Muscle of leg (tissue), 3 donors: ENCODE measurements at regions not wholly inside any gene's neighbourhood (a gene's known extent, or its start where the extent isn't known, plus 50 kb on each side); places are given as distances from the start of the nearest gene placed in this dataset.

Experiments
- DNase-seq: peaks from one replicate; pipeline ENCODE4 v3.0.0; 2013
- H3K27ac ChIP-seq: one replicate; pipeline ENCODE4 v1.5.1; 2013; ENCODE audit warnings: mild to moderate bottlenecking, low read length, control low read depth
- H3K27me3 ChIP-seq: one replicate; pipeline ENCODE4 v1.6.1; 2013; ENCODE audit warnings: low read length; ENCODE audit not compliant: control insufficient read depth, insufficient read depth
- H3K36me3 ChIP-seq: one replicate; pipeline ENCODE4 v1.6.1; 2013; ENCODE audit warnings: low read length; ENCODE audit not compliant: control insufficient read depth, insufficient read depth
- H3K4me1 ChIP-seq: one replicate; pipeline ENCODE4 v1.6.1; 2013; ENCODE audit warnings: low read length; ENCODE audit not compliant: control insufficient read depth, insufficient read depth
- H3K4me3 ChIP-seq: one replicate; pipeline ENCODE4 v1.5.1; 2013; ENCODE audit warnings: low read length, control low read depth
- H3K9me3 ChIP-seq: replicated peaks from 2 replicates; pipeline ENCODE4 v1.6.1; 2013; ENCODE audit warnings: low read depth, low read length; ENCODE audit not compliant: control insufficient read depth
- WGBS: methylation state at CpG from one replicate; pipeline ENCODE4 v1.1.5; 2013; ENCODE audit warnings: missing lambda C conversion rate; ENCODE audit not compliant: insufficient coverage; 5-methylcytosine and 5-hydroxymethylcytosine counted together

GRCh38 chr5:86112249-86112648 is 505.5 kb upstream of the COX7C start:
- Histone ChIP-seq H3K36me3 (no peaks in the 10 kb centered on the region), H3K27ac (no peak overlapping the region), H3K4me3 (no peak overlapping the region), H3K9me3 (peaks cover 2% of the 10 kb centered on the region), H3K4me1 (no peaks in the 10 kb centered on the region), H3K27me3 (no peaks in the 10 kb centered on the region)
- no peak for DNase-seq

- Histone ChIP-seq H3K36me3 (no peaks in the 10 kb centered on the region), H3K4me3 (no peak overlapping the region), H3K9me3 (no peaks in the 10 kb centered on the region), H3K27ac (no peak overlapping the region), H3K4me1 (no peaks in the 10 kb centered on the region), H3K27me3 (no peaks in the 10 kb centered on the region)
- WGBS = no CpG with 5 or more reads among the region's 1 CpG
- no peak for DNase-seq
Measured at GRCh38 chr5:86115164-86115563, 502.6 kb upstream of the COX7C start.

GRCh38 chr5:86118542-86118941 is 499.2 kb upstream of the COX7C start:
- WGBS = no CpG with 5 or more reads among the region's 1 CpG
- Histone ChIP-seq H3K9me3 (no peaks in the 10 kb centered on the region), H3K4me3 (no peak overlapping the region), H3K36me3 (no peaks in the 10 kb centered on the region), H3K4me1 (no peaks in the 10 kb centered on the region), H3K27ac (no peak overlapping the region), H3K27me3 (no peaks in the 10 kb centered on the region)
- DNase-seq = no peak

GRCh38 chr5:86124333-86124732 is 493.4 kb upstream of the COX7C start:
- Histone ChIP-seq H3K4me3 (no peak overlapping the region), H3K36me3 (no peaks in the 10 kb centered on the region), H3K27me3 (no peaks in the 10 kb centered on the region), H3K9me3 (no peaks in the 10 kb centered on the region), H3K27ac (no peak overlapping the region), H3K4me1 (no peaks in the 10 kb centered on the region)
- no peak for DNase-seq
- 83% methylated on average over 1 of the region's 3 CpGs for WGBS

GRCh38 chr5:86125731-86126601 is 491.8 kb upstream of the COX7C start:
- Histone ChIP-seq H3K4me1 (no peaks in the 10 kb centered on the region), H3K27me3 (no peaks in the 10 kb centered on the region), H3K36me3 (no peaks in the 10 kb centered on the region), H3K4me3 (no peak overlapping the region), H3K9me3 (no peaks in the 10 kb centered on the region), H3K27ac (no peak overlapping the region)
- DNase-seq = no peak
- WGBS = no CpG with 5 or more reads among the region's 2 CpGs

- H3K9me3 ChIP-seq = no peaks in the 10 kb centered on the region
- H3K36me3 ChIP-seq = no peaks in the 10 kb centered on the region
- no CpG with 5 or more reads among the region's 1 CpG for WGBS
- DNase-seq = no peak
- no peak overlapping the region for H3K27ac ChIP-seq
- H3K4me3 ChIP-seq = no peak overlapping the region
- H3K4me1 ChIP-seq = no peaks in the 10 kb centered on the region
- no peaks in the 10 kb centered on the region for H3K27me3 ChIP-seq
Measured at GRCh38 chr5:86127696-86128095, 490.0 kb upstream of the COX7C start.

GRCh38 chr5:86129009-86129408 is 488.7 kb upstream of the COX7C start:
- no peaks in the 10 kb centered on the region for H3K9me3 ChIP-seq

GRCh38 chr5:86137297-86137696 is 480.4 kb upstream of the COX7C start:
- no peaks in the 10 kb centered on the region for H3K9me3 ChIP-seq
- no peak for DNase-seq
- 100% methylated on average over 1 of the region's 2 CpGs for WGBS
- no peaks in the 10 kb centered on the region for H3K4me1 ChIP-seq
- no peaks in the 10 kb centered on the region for H3K36me3 ChIP-seq
- H3K27me3 ChIP-seq = no peaks in the 10 kb centered on the region
- H3K27ac ChIP-seq = no peak overlapping the region
- no peak overlapping the region for H3K4me3 ChIP-seq

More at GRCh38 chr5:86129009-86129408, 488.7 kb upstream of the COX7C start:
- Histone ChIP-seq H3K36me3 (no peaks in the 10 kb centered on the region), H3K4me3 (no peak overlapping the region), H3K4me1 (no peaks in the 10 kb centered on the region), H3K27ac (no peak overlapping the region), H3K27me3 (no peaks in the 10 kb centered on the region)
- no peak for DNase-seq

- WGBS = no CpG with 5 or more reads among the region's 3 CpGs
- Histone ChIP-seq H3K36me3 (no peaks in the 10 kb centered on the region), H3K27ac (no peak overlapping the region), H3K4me1 (no peaks in the 10 kb centered on the region), H3K9me3 (peaks cover 3% of the 10 kb centered on the region), H3K4me3 (no peak overlapping the region), H3K27me3 (no peaks in the 10 kb centered on the region)
- DNase-seq = no peak
Measured at GRCh38 chr5:86143837-86144236, 473.9 kb upstream of the COX7C start.

GRCh38 chr5:86152988-86153560 is 464.7 kb upstream of the COX7C start:
- Histone ChIP-seq H3K27me3 (no peaks in the 10 kb centered on the region), H3K4me3 (no peak overlapping the region), H3K36me3 (no peaks in the 10 kb centered on the region), H3K9me3 (no peaks in the 10 kb centered on the region), H3K4me1 (no peaks in the 10 kb centered on the region), H3K27ac (no peak overlapping the region)
- DNase-seq = no peak
- WGBS = 72% methylated on average over 3 of the region's 3 CpGs
